Esophagus squamous epithelium (tissue), 4 donors: ENCODE measurements at regions not wholly inside any gene's neighbourhood (a gene's known extent, or its start where the extent isn't known, plus 50 kb on each side); places are given as distances from the start of the nearest gene placed in this dataset.

ENCODE experiments used
- POLR2A ChIP-seq, 4 donors: fragments of 450-650 bp; IDR thresholded peaks; one replicate each; pipeline ENCODE4 v1.6.1; 2017; ENCODE audit warnings: antibody characterized with exemption in 4 of 4, mild to moderate bottlenecking in 4 of 4, moderate library complexity in 3 of 4
- TF ChIP-seq, protein P1 (sequence below), 6 experiments: fragments of 450-650 bp in 4 of 6; fragments of 200-600 bp in 2 of 6; sonication (generic) in 2 of 6; IDR thresholded peaks; one replicate each; pipeline ENCODE4 v1.5.1; 2016 to 2019; ENCODE audit warnings: antibody characterized with exemption in 6 of 6, mild to moderate bottlenecking in 4 of 6, moderate library complexity in 4 of 6

DNA sequence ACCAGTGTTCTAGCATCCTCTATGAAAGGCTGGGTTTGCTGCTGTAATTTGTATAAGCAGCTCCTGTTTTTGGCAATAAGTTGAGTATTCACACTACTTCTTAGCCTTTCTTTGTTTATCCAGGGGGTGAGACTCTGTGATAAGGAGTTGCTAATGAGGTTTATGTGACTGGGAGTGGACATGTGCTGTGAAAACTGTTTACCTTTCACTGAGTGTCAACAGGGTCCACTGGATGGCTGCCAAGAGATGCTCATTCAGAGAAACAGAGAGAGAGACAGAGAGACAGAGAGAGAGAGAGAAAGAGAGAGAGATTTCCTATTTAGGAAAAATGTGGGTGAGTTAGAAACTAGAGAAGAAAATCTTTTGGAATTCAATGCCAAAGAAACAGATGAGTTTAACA, 233.9 kb downstream of the CHIC2 start:
- TF ChIP-seq, protein P1, sequence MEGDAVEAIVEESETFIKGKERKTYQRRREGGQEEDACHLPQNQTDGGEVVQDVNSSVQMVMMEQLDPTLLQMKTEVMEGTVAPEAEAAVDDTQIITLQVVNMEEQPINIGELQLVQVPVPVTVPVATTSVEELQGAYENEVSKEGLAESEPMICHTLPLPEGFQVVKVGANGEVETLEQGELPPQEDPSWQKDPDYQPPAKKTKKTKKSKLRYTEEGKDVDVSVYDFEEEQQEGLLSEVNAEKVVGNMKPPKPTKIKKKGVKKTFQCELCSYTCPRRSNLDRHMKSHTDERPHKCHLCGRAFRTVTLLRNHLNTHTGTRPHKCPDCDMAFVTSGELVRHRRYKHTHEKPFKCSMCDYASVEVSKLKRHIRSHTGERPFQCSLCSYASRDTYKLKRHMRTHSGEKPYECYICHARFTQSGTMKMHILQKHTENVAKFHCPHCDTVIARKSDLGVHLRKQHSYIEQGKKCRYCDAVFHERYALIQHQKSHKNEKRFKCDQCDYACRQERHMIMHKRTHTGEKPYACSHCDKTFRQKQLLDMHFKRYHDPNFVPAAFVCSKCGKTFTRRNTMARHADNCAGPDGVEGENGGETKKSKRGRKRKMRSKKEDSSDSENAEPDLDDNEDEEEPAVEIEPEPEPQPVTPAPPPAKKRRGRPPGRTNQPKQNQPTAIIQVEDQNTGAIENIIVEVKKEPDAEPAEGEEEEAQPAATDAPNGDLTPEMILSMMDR (IDR thresholded peaks at IDR 0.05), result no peak
- no peak for TF ChIP-seq POLR2A (IDR thresholded peaks at IDR 0.05)
